Astrocyte of the cerebellum (primary cell): ENCODE measurements at regions not wholly inside any gene's neighbourhood (a gene's known extent, or its start where the extent isn't known, plus 50 kb on each side); places are given as distances from the start of the nearest gene placed in this dataset.

Experiments
- DNase-seq: peaks from one replicate; pipeline ENCODE4 v3.0.0-alpha.2; 2011; ENCODE audit warnings: low read depth
- H3K4me3 ChIP-seq: 2 replicates; pipeline ENCODE4 v1.5.1; 2011; ENCODE audit warnings: mild to moderate bottlenecking, low read depth, low read length, moderate library complexity
- in situ Hi-C: cut with HindIII; loops from 2 replicates; pipeline ENCODE4 v1.10.0; 2017; ENCODE audit warnings: low sequenced_read_pairs
- TF ChIP-seq, protein P1 (sequence below): IDR thresholded peaks from 2 replicates; pipeline ENCODE4 v1.5.1; 2012; ENCODE audit warnings: low read length, low read depth, moderate library complexity, mild to moderate bottlenecking; ENCODE audit errors: missing control alignments

DNA sequence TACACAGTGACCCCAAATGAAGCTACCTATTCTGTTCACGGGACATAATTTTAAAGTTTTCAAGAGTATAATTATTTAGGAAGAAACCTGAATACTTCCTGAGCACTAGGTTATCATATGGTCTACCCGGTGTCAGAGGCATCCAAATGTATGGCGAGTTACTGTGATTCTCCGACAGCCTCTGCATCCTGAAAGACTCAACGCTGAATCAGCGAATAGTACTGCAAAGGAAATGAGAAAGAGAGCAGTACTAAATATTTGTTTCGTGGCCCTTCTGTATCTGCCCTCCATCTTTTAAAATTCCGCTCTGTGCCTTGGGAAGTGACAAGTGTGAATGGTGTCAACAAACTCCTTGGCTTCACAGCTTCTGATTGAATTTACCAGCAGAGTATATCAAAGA is 358.0 kb upstream of the ZEB2 start:
- in situ Hi-C loops, result no loop called here
- TF ChIP-seq, protein P1, sequence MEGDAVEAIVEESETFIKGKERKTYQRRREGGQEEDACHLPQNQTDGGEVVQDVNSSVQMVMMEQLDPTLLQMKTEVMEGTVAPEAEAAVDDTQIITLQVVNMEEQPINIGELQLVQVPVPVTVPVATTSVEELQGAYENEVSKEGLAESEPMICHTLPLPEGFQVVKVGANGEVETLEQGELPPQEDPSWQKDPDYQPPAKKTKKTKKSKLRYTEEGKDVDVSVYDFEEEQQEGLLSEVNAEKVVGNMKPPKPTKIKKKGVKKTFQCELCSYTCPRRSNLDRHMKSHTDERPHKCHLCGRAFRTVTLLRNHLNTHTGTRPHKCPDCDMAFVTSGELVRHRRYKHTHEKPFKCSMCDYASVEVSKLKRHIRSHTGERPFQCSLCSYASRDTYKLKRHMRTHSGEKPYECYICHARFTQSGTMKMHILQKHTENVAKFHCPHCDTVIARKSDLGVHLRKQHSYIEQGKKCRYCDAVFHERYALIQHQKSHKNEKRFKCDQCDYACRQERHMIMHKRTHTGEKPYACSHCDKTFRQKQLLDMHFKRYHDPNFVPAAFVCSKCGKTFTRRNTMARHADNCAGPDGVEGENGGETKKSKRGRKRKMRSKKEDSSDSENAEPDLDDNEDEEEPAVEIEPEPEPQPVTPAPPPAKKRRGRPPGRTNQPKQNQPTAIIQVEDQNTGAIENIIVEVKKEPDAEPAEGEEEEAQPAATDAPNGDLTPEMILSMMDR, result no peak
- no peak overlapping the region for H3K4me3 ChIP-seq
- no peak for DNase-seq

DNA sequence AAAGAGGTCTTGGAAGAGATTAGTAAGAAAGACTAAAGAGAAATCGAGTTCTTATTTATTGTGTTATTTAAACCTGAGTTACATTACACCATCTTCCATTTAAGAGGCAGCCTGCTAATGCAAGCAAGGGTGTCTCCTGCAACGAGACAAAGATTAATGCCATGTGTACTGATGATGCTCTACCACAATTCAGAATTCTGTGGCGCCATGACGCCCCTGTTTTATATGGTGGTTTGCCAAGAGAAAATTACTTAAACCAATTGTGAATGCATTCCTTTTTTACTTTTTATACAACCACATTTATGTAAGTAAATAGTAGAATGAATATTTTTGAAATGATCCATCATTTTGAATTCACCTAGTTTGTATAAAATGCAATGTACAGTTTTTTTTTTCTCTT is 356.1 kb upstream of the ZEB2 start:
- DNase-seq, result peak; percentile 60
- in situ Hi-C loops, result no loop called here
- no peak overlapping the region for H3K4me3 ChIP-seq
- TF ChIP-seq, protein P1, result no peak

DNA sequence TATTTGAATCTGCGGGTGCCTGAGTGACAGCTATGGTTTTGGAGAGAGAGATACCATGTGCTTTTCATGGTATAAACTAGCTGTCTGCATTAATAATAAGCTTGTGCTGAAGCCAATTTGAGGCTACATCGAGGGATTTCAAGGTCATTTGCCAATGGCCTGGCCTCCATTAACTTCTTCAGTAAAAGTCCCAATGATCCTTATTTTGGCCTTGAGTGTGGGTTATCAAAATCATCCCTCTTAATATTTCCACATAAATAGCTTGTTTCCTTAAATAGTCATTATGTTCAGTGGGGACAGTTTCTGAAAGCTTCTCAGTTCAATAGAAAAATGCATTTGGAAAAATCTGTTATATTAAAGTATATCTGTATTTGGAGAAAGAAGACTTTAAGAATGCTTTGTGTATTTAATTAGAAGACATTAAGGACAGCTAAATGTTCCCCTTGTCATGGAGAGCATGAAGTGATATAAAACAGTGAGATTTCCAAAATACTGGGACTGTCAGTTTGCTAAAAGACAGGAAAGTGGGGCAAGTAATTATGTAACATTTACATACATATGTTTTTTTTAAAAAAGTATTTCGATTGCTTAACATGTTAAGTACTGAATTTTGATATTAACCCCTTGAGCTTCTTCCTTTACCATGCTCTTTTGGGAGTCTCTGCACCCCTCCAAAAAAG is 355.5 kb upstream of the ZEB2 start:
- no peak for DNase-seq
- TF ChIP-seq, protein P1, result no peak
- H3K4me3 ChIP-seq, result no peak overlapping the region
- in situ Hi-C loops, result no loop called here

DNA sequence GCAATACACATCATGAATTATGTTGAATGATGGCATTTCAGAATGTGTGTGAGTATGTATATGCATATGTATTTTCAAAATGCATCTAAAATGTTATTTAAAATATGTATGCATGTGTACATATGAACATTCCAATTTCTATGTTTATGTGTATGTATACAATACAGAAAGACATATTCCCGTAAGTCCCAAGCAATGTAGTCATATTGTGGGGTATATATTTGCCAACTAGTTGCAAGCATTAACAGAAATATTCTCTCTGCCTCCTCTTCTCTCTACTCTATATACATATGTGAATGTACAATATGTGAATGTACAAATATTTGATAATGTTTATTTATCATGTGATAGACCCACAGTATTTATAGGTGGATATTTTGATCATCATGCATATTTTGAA is 345.8 kb upstream of the ZEB2 start:
- in situ Hi-C loops, result no loop called here
- TF ChIP-seq, protein P1, result no peak
- no peak overlapping the region for H3K4me3 ChIP-seq
- DNase-seq, result no peak

DNA sequence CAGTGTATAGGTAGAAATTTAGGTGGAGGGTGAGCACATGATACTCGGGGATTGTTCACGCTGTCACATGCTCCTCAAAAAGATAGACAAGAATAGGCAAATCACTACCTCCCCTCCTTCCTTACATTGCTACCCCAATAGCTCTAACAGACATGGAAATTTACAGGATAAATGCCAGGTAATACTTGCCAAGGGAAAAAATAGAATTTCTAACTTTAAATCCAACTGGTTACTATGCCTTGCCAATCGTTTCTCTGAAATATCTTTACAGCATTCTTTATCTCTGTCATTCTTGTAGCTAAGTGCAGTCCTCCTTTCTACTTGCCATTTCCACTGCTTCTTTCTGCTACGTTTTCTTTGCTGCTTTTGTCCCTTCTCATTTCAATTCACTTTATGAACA is 339.8 kb upstream of the ZEB2 start:
- DNase-seq, result no peak
- no peak overlapping the region for H3K4me3 ChIP-seq
- TF ChIP-seq, protein P1, result no peak
- in situ Hi-C loops, result no loop called here

DNA sequence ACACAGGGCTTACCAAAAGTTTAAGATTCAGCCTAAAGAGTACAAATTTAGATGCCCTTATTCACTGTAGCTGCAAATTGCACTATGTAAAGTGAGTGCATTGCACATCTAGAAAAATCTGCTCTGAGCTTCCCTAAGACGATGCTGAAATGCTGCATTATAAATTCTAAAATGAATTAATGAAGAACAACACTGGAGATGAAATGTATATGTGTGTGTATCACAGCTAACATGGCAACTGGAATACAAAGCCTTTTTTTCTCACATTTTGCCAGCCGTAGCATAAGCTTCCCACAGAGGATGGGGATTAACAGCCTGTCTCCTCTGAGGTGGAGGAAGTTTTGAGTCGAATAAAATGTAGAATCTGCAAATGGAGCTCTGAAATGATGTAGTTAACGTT is 338.3 kb upstream of the ZEB2 start:
- no peak overlapping the region for H3K4me3 ChIP-seq
- DNase-seq, result no peak
- in situ Hi-C loops, result no loop called here
- TF ChIP-seq, protein P1, result no peak

DNA sequence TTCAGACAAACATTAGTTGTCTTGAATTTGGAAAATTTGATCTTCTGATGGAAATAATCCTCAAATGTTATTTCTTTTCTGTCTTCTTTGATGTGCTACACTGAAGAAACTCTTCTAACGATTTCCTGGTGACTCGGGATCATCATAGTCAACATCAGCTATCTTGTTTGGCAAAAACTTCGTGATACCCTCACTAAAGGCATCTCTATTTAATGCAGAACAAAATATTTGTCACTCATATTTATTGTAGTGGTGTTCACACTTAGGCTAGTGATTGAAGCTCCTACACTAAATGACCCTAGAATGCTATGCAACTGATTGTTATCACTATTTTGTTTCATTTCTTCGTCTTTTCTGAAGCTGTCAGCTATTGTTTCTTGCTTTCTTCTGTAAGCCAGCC is 334.7 kb upstream of the ZEB2 start:
- TF ChIP-seq, protein P1, result no peak
- DNase-seq, result no peak
- in situ Hi-C loops, result no loop called here
- H3K4me3 ChIP-seq, result no peak overlapping the region
